EL (cell line): ENCODE measurements at regions not wholly inside any gene's neighbourhood (a gene's known extent, or its start where the extent isn't known, plus 50 kb on each side); places are given as distances from the start of the nearest gene placed in this dataset.

Source experiments
- DNase-seq: peaks from one replicate; pipeline ENCODE4 v3.0.0-alpha.2; 2016

- no peak for DNase-seq
These were observed 175.9 kb downstream of the RPLP1 start for GRCh38 chr15:69628256-69629093.

- DNase-seq, result no peak
These were observed 177.1 kb downstream of the RPLP1 start for GRCh38 chr15:69629631-69630161.

- DNase-seq, result no peak
These were observed 178.4 kb downstream of the RPLP1 start for GRCh38 chr15:69631005-69631404.

- no peak for DNase-seq
These were observed 179.4 kb downstream of the RPLP1 start for GRCh38 chr15:69631978-69632377.

GRCh38 chr15:69634860-69635259 lies 182.2 kb downstream of the RPLP1 start:
- DNase-seq, result no peak

DNA sequence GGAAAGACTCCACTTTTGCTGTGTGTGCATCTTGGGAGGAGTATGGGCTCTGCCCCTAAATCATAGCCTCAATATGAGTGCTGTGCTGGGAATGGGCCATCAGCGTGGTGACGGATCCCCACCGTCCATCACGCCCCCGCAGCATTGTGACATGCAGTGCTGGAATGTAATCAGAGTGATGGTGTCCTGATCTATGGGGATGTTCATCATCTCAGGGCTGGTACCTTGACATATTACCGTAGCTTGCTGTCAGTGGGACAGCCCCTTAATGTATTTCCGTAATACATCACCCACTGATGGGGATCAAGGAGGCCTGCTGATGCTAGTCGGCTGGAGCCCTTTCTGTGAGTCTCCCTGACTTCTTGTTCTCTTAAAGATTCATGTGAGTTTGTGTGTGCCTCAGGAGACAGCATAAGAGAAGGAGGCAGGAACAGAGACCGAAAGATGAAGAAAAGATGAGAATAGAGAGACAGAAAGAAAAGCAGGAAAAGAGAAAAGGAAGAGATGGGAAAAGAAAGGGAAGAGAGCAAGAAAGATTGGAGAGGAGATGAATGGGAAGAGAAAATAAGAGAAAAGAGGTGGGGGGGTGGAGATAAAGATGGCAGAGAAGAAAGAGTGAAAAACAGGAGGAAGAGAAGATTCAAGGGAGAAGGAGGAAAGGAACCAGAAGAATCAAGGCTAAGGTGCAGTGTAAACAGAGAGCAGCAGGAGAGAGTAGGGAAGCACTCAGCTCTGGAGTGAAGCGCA lies 183.7 kb downstream of the RPLP1 start:
- DNase-seq, result no peak

- DNase-seq, result no peak
These were observed 185.2 kb downstream of the RPLP1 start for GRCh38 chr15:69637818-69638217.

- no peak for DNase-seq
These were observed 190.9 kb downstream of the RPLP1 start for GRCh38 chr15:69643476-69643875.

- no peak for DNase-seq
These were observed 191.4 kb downstream of the RPLP1 start for GRCh38 chr15:69643971-69644370.

GRCh38 chr15:69644876-69645275 lies 192.3 kb downstream of the RPLP1 start:
- DNase-seq, result no peak

- DNase-seq, result no peak
These were observed 194.5 kb downstream of the RPLP1 start for GRCh38 chr15:69647142-69647513.

GRCh38 chr15:69648212-69648611 lies 195.6 kb downstream of the RPLP1 start:
- DNase-seq, result no peak

DNA sequence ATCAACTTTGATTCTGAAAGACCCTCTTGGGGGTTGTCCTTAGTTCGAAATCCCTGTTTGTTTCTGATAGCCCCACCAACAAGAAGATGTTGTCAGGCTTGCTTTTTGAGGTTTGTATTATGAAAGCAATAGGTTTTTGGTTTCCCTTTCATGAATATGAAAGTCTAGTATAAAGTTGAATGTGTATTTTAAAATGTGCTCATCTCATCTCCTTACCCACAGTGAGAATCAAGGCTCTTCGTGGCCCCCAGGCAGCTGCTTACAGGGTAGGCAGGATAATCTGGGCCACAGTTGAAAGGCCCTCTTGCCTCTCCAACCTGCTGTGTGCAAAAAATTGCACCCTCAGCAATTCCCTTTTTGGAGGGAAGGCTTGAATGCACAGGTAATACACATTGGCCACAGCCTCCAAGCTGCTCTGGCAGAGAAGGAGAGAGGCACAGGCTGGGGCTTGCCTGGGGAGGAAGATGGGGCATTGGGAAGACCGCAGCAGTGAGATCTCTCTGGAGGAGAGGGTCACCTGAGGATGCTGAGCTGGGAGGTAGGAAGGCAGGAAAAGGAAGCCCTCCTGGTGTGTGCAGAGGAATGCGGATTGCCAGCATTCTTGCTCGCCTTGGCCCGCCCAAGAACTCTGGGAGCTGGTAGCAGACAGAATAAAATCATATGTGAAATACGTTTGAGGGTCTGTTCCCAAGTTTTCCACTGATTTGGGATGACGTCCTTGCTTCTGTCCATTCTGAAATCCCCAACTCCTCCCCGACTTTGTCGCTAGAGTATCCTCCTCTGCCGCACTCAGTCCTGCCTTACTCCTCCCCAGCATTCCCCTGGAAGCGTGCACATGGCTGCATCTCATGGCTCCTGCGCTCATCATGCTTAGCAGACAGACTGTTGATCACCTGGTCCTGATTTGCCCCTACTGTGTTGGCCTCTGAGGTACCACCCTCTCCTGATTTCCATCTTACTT lies 196.4 kb downstream of the RPLP1 start:
- no peak for DNase-seq

- DNase-seq, result no peak
These were observed 199.7 kb downstream of the RPLP1 start for GRCh38 chr15:69652293-69652692.

DNA sequence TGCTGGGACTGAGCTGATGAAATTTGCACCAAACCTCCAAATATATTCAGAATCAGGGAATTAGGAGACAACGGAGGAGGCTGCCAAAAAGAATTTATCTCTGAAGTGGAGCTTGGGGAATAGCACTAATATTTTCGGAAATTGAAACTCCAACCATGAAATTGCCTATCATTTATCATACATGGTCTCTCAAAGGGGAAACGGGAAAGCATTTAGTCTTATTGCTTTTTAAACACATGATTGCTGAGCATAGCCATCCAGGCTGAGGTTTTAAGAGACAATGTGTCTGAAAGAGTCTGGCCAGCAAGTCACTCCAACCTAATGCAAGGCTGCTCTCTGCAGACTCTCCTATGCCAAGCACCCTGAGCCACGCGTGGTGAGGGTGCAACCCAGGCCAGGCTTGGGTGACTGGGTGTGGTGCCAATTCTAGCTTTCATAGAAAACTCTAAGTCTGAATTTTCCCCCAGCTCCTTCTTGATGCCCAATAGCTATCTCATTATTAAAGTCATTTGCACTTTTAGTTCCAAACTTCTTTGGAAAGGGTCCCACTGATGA lies 200.2 kb downstream of the RPLP1 start:
- DNase-seq, result no peak

GRCh38 chr15:69653306-69653705 lies 200.7 kb downstream of the RPLP1 start:
- no peak for DNase-seq

- no peak for DNase-seq
These were observed 201.2 kb downstream of the RPLP1 start for GRCh38 chr15:69653846-69654245.

GRCh38 chr15:69656271-69657030 lies 203.8 kb downstream of the RPLP1 start:
- DNase-seq, result no peak

DNA sequence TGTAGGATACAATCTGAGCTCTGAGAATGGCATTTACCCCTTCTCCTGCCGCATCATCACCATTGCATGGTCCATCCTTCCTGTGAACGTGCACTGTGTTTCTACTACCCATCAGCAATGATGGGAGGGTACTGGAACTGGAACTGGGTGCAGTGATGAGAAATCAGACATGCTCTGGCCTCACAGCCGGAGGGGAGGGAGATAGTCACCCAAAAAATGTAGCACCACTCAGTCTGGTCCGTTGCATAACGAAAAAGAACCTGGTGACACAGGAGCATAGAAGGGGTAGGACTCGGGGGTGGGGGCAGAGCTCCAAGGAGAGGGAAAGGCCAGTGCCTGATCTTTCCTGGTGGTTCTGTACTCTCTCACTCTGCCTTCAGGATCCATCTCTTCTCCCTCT lies 205.0 kb downstream of the RPLP1 start:
- no peak for DNase-seq

GRCh38 chr15:69658411-69658945 lies 205.9 kb downstream of the RPLP1 start:
- no peak for DNase-seq

- DNase-seq, result no peak
These were observed 206.9 kb downstream of the RPLP1 start for GRCh38 chr15:69659454-69660050.
